Ishikawa (cell line): ENCODE measurements at regions not wholly inside any gene's neighbourhood (a gene's known extent, or its start where the extent isn't known, plus 50 kb on each side); places are given as distances from the start of the nearest gene placed in this dataset.

Experiments
- CREB1 ChIP-seq: IDR thresholded peaks from 2 replicates; pipeline ENCODE4 v1.6.1; 2012; ENCODE audit warnings: low read depth
- EP300 ChIP-seq: IDR thresholded peaks from 2 replicates; pipeline ENCODE4 v1.6.1; 2012; ENCODE audit warnings: borderline replicate concordance
- FOXM1 ChIP-seq: IDR thresholded peaks from 2 replicates; pipeline ENCODE4 v1.6.1; 2012; ENCODE audit warnings: low read depth, borderline replicate concordance
- MAX ChIP-seq: IDR thresholded peaks from 2 replicates; pipeline ENCODE4 v1.6.1; 2012
- NFIC ChIP-seq: IDR thresholded peaks from 2 replicates; pipeline ENCODE4 v1.6.1; 2012
- TAF1 ChIP-seq: IDR thresholded peaks from 2 replicates; pipeline ENCODE4 v1.6.1; 2012; ENCODE audit warnings: low read depth, mild to moderate bottlenecking
- YY1 ChIP-seq: IDR thresholded peaks from 2 replicates; pipeline ENCODE4 v1.6.1; 2012; ENCODE audit warnings: low read depth
- ZBTB7A ChIP-seq: IDR thresholded peaks from 2 replicates; pipeline ENCODE4 v1.6.1; 2012; ENCODE audit warnings: low read depth
- TF ChIP-seq, protein P1 (sequence below): IDR thresholded peaks from 2 replicates; pipeline ENCODE4 v1.6.1; 2012; ENCODE audit warnings: low read depth, mild to moderate bottlenecking

GRCh38 chr17:31588034-31588433 is 196.6 kb downstream of the RAB11FIP4 start:
- no peak for TF ChIP-seq ZBTB7A
- TF ChIP-seq MAX: no peak
- TF ChIP-seq FOXM1: no peak
- no peak for TF ChIP-seq CREB1
- no peak for TF ChIP-seq NFIC
- TF ChIP-seq TAF1: no peak
- no peak for TF ChIP-seq EP300
- no peak for TF ChIP-seq YY1
- TF ChIP-seq, protein P1, sequence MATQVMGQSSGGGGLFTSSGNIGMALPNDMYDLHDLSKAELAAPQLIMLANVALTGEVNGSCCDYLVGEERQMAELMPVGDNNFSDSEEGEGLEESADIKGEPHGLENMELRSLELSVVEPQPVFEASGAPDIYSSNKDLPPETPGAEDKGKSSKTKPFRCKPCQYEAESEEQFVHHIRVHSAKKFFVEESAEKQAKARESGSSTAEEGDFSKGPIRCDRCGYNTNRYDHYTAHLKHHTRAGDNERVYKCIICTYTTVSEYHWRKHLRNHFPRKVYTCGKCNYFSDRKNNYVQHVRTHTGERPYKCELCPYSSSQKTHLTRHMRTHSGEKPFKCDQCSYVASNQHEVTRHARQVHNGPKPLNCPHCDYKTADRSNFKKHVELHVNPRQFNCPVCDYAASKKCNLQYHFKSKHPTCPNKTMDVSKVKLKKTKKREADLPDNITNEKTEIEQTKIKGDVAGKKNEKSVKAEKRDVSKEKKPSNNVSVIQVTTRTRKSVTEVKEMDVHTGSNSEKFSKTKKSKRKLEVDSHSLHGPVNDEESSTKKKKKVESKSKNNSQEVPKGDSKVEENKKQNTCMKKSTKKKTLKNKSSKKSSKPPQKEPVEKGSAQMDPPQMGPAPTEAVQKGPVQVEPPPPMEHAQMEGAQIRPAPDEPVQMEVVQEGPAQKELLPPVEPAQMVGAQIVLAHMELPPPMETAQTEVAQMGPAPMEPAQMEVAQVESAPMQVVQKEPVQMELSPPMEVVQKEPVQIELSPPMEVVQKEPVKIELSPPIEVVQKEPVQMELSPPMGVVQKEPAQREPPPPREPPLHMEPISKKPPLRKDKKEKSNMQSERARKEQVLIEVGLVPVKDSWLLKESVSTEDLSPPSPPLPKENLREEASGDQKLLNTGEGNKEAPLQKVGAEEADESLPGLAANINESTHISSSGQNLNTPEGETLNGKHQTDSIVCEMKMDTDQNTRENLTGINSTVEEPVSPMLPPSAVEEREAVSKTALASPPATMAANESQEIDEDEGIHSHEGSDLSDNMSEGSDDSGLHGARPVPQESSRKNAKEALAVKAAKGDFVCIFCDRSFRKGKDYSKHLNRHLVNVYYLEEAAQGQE: no peak
